GM18499 (cell line): ENCODE measurements at regions not wholly inside any gene's neighbourhood (a gene's known extent, or its start where the extent isn't known, plus 50 kb on each side); places are given as distances from the start of the nearest gene placed in this dataset.

Experiments
- ATAC-seq: cut with Tn5 transposase; IDR thresholded peaks from one replicate; pipeline ENCODE4 v1.9.1; 2021; ENCODE audit warnings: moderate number of reproducible peaks; ENCODE audit not compliant: insufficient read depth, unreplicated experiment

- no peak for ATAC-seq
Measured at GRCh38 chr16:64738321-64738960, 383.4 kb downstream of the CDH11 start.

GRCh38 chr16:64736857-64737256, 385.0 kb downstream of the CDH11 start:
- ATAC-seq, result no peak

GRCh38 chr16:64731891-64732290, 390.0 kb downstream of the CDH11 start:
- ATAC-seq, result no peak

DNA sequence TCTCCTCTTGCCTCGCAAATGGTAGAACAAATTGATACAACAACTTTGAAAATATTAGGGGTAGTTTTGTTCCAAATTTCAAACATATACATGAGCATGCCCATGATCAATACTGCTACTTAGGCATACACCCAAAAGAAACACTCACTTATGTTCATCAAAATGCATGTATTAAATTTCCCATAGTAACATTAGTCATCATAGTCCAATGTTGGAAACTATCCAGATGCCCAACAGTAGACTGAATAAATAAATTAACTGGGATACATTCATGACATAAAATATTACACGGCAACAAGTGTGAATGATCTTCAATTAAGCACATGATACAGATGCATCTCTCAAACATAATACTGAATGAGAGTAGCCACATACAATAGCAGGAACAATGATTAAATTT, 391.6 kb downstream of the CDH11 start:
- ATAC-seq, result no peak

GRCh38 chr16:64724339-64724738, 397.5 kb downstream of the CDH11 start:
- ATAC-seq, result no peak

- ATAC-seq, result no peak
Measured at GRCh38 chr16:64718486-64718885, 403.4 kb downstream of the CDH11 start.

GRCh38 chr16:64717871-64718270, 404.0 kb downstream of the CDH11 start:
- no peak for ATAC-seq

DNA sequence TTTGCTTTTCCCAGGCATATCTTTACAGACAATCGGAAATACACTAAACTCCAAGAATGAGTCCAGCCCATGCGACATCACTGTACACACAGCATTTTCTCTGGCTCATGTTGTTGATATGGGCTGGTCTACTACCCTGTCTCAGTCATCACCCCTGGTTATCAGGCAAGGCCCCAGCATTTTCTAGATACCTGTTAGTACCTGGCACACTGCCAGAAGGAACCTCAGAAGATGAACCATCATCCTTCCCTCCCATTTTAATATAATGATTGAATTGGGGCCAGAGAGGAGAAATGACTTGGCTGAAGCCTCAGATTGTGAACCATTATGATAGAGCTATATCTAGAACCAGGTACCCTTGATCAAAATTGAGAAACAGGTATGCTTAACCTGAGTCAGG, 406.2 kb downstream of the CDH11 start:
- ATAC-seq, result no peak

GRCh38 chr16:64712026-64712425, 409.8 kb downstream of the CDH11 start:
- ATAC-seq, result no peak

- ATAC-seq, result no peak
Measured at GRCh38 chr16:64711596-64711995, 410.3 kb downstream of the CDH11 start.

DNA sequence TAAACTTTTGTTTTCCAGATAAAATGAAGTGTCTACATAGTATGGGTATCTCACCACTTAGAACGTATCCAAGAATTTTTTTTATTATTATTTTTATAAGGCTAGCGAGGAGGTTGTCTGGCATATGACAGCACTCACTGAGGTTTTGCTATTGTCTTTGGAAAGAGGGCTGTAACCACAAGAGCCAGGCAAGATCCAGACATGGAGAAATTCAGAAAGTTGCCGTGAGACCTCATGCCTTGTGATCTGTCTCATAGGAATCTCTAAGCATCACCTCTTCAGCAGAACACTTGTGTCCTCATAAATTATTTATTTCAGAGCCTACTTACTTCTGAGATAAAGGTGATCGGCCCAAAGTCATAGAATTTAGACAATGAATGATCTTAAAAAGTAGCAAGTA, 410.8 kb downstream of the CDH11 start:
- ATAC-seq, result no peak

GRCh38 chr16:64705443-64705842, 416.4 kb downstream of the CDH11 start:
- no peak for ATAC-seq

DNA sequence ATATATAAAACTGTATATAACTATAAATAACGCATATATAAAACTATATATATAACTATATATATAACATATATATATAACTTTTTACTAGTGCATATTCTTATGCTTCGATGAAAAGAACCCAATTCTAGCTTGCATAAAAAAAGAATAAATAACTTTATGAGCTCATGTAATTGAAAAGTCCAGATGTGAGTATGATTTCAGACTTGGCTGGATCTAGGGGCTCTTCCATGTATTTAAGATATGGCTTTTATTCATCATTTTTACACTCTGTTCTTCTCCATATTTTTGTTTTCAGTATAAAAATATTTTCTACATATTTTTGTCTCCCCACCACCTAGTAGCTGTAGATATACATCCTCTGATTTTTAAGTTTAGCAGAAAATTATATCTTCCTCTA, 417.5 kb downstream of the CDH11 start:
- ATAC-seq, result no peak

- no peak for ATAC-seq
Measured at GRCh38 chr16:64702415-64702814, 419.4 kb downstream of the CDH11 start.

DNA sequence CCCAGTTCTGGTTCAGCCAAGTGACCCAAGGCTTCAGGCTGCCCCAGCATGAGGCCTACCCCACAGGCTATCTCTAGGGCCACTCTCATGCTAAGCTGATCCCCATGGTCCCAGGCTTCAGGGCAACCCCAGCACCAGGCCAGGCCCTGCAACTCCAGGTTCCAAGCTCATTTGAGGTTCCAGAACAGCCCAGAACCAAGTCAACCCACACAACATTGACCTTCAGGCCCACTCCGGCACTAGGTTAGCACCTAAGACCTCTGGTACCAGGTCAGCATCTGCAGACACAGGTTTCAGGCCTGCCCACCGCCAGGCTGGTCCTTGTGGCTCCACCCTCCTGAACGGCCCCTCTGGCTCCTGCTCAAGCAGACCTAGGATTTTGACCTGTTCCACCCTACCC, 421.2 kb downstream of the CDH11 start:
- no peak for ATAC-seq

DNA sequence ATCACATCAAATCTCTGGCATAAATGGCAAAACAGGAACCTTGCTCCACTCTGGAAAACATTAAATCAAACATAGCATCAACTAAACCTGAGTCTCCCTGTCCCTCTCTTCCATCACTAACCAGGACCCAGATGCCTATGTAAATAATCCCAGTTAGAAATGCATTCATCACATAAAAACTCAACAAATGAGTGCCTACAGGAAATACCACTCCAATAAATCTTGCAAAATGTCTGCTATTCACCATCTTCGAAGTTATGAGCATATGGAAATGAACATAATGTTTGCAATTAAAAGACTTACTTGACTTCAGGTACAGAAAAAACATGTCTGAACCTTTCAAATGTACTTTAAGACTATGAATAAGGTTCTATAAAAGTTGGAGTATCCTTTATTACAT, 425.0 kb downstream of the CDH11 start:
- ATAC-seq, result no peak

GRCh38 chr16:64695684-64696083, 426.2 kb downstream of the CDH11 start:
- ATAC-seq, result no peak

- no peak for ATAC-seq
Measured at GRCh38 chr16:64693946-64694345, 427.9 kb downstream of the CDH11 start.

- ATAC-seq, result no peak
Measured at GRCh38 chr16:64687786-64688185, 434.1 kb downstream of the CDH11 start.

DNA sequence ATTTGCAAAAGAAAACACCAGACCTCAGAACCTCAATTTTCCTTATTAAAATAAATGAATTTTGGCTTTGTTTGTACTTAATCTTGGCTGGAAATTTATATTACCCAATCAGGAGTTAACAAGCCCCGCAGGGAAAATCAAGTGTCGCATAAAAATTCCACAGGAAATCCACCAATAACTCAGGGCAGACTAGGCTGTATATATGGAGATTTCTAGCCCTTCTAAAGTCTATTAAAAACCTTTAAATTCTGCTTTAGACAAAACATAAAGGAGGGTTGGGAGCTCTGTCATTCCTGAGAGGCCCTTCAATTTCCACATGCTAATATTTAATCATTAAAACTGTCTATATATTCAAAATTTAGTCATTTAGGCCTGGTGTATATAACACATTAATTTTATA, 434.7 kb downstream of the CDH11 start:
- ATAC-seq, result no peak

DNA sequence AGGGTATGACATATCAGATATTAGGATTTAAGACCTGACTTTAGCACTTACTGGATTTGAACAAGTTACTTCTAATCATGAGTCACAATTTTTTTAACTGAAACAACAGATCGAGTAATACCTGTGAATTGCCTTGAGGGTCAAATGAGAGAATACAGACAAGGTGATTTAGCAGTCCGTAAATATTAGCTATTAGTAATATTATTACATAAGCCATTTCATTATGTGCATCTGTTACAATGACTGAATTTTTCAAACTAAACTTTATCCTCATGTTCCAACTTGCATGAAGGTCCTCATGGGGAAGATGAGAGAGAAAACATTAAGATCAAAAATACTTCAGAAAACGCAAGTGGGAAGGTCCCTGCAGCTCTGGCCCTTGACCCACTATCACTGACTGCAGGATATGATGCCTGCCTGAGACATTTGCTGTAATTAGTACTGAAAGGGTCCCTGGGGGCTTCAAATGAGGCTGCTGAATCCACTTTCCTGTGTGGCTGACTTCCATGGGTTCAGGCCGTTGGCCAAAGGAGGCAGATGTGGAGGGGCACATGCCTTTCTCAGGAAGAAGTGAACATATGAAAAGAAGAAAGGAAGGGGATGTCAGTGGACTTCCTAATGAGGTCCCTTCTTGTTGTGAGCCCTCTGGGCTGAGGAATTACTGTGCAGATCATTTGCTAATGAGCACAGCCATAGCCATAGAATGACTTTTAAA, 441.7 kb downstream of the CDH11 start:
- ATAC-seq, result no peak

GRCh38 chr16:64669573-64669972, 452.3 kb downstream of the CDH11 start:
- ATAC-seq, result no peak
